ENCODE measurements at regions not wholly inside any gene's neighbourhood (a gene's known extent, or its start where the extent isn't known, plus 50 kb on each side); places are given as distances from the start of the nearest gene placed in this dataset.

DNA sequence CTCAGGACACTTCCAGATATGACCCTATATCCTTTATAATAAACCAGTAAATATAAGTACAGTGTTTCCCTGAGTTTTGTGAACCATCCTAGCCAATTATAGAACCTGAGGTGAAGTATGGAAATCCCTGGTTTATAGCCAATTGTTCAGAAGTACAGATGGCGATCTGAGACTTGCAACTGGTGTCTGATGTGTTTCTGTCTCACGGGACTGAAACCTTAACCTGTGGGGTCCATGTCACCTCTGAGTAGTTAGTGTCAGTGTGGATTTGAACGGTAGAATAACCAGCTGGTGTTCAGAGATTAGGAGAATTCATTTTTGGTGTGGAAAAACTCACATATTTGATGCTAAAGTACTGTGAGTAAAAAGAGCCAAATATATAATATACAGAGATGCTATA, 606.6 kb downstream of the MAFB start:
- Histone ChIP-seq H3K9me3 (replicated peaks in 1 of 2; ENCODE audit: control insufficient read depth in 1 of 2, insufficient read depth in 1 of 2, low read length in 2 of 2) (no peaks in the 10 kb centered on the region), H3K4me1 (ENCODE audit: control insufficient read depth in 1 of 2, insufficient read depth in 2 of 2, low read length in 2 of 2) (no peaks in the 10 kb centered on the region), H3K4me3 (replicated peaks in 1 of 3; ENCODE audit: low read depth in 2 of 3, low read length in 3 of 3) (no peak overlapping the region), H3K4me2 (replicated peaks; ENCODE audit: extremely low read depth, low read length, poor library complexity, severe bottlenecking) (no peak overlapping the region), H3K79me2 (ENCODE audit: insufficient read depth, low read length) (no peaks in the 10 kb centered on the region), H3K36me3 (replicated peaks in 1 of 2; ENCODE audit: control insufficient read depth in 1 of 2, insufficient read depth in 2 of 2, low read length in 2 of 2) (no peaks in the 10 kb centered on the region), H3K27ac (ENCODE audit: low read depth in 1 of 2, low read length in 2 of 2) (no peak overlapping the region), H4K20me1 (ENCODE audit: insufficient read depth, low read length) (no peaks in the 10 kb centered on the region), H3K9ac (ENCODE audit: insufficient read depth, low read length, poor library complexity, severe bottlenecking) (no peak overlapping the region), H2AFZ (ENCODE audit: insufficient read depth, low read depth, low read length, poor library complexity, severe bottlenecking) (no peak overlapping the region), H3K27me3 (ENCODE audit: control insufficient read depth in 2 of 2, insufficient read depth in 2 of 2, low read length in 2 of 2) (no peaks in the 10 kb centered on the region)
- H3K27ac Mint-ChIP-seq: no peak overlapping the region
- H3K36me3 Mint-ChIP-seq: no peaks in the 10 kb centered on the region
- no peak overlapping the region for H3K4me3 Mint-ChIP-seq
- no peak for DNase-seq
- H3K9me3 Mint-ChIP-seq: peaks cover 0 to 9% (median 0%) of the 10 kb centered on the region in 7 donors
- no peaks in the 10 kb centered on the region for H3K4me1 Mint-ChIP-seq
- peaks cover 0 to 3% (median 2%) of the 10 kb centered on the region in 3 donors for H3K27me3 Mint-ChIP-seq (ENCODE audit: low read depth in 3 of 3)
- 96% methylated on average over 2 of the region's 3 CpGs for WGBS (ENCODE audit: insufficient coverage)
- TF ChIP-seq, protein P1, sequence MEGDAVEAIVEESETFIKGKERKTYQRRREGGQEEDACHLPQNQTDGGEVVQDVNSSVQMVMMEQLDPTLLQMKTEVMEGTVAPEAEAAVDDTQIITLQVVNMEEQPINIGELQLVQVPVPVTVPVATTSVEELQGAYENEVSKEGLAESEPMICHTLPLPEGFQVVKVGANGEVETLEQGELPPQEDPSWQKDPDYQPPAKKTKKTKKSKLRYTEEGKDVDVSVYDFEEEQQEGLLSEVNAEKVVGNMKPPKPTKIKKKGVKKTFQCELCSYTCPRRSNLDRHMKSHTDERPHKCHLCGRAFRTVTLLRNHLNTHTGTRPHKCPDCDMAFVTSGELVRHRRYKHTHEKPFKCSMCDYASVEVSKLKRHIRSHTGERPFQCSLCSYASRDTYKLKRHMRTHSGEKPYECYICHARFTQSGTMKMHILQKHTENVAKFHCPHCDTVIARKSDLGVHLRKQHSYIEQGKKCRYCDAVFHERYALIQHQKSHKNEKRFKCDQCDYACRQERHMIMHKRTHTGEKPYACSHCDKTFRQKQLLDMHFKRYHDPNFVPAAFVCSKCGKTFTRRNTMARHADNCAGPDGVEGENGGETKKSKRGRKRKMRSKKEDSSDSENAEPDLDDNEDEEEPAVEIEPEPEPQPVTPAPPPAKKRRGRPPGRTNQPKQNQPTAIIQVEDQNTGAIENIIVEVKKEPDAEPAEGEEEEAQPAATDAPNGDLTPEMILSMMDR (IDR thresholded peaks at IDR 0.05): no peak
- intact Hi-C loops (cut with micrococcal nuclease): no loop called here

DNA sequence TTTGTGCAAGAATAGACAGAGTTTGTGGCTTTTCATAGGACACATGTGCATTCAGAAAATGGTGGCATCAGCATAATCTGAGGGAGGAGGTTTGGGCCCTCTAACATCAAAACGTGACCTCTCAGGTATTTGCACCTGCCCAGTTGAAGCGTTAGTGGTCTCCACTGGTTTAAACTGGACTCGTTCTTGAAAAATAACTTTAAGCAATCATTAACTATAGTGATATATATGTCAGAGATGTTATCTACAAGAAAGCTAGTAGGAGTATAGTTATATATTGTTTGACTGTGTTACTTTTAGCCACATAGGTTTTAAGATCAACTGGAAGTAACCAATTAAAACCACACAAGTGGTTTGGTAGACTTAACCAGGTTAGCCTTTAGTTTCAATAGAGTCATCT, 607.4 kb downstream of the MAFB start:
- Mint-ChIP-seq H3K36me3 (no peaks in the 10 kb centered on the region), H3K4me3 (no peak overlapping the region), H3K27ac (no peak overlapping the region), H3K9me3 (peaks cover 0 to 9% (median 0%) of the 10 kb centered on the region in 7 donors), H3K27me3 (ENCODE audit: low read depth in 3 of 3) (peaks cover 0 to 3% (median 2%) of the 10 kb centered on the region in 3 donors), H3K4me1 (no peaks in the 10 kb centered on the region)
- H3K4me3 ChIP-seq (replicated peaks in 1 of 3; ENCODE audit: low read depth in 2 of 3, low read length in 3 of 3): no peak overlapping the region
- no peak overlapping the region for H3K27ac ChIP-seq (ENCODE audit: low read depth in 1 of 2, low read length in 2 of 2)
- H3K4me2 ChIP-seq (replicated peaks; ENCODE audit: extremely low read depth, low read length, poor library complexity, severe bottlenecking): no peak overlapping the region
- TF ChIP-seq, protein P1 (IDR thresholded peaks at IDR 0.05): no peak
- H3K9ac ChIP-seq (ENCODE audit: insufficient read depth, low read length, poor library complexity, severe bottlenecking): no peak overlapping the region
- no peaks in the 10 kb centered on the region for H3K27me3 ChIP-seq (ENCODE audit: control insufficient read depth in 2 of 2, insufficient read depth in 2 of 2, low read length in 2 of 2)
- H4K20me1 ChIP-seq (ENCODE audit: insufficient read depth, low read length): no peaks in the 10 kb centered on the region
- no peaks in the 10 kb centered on the region for H3K79me2 ChIP-seq (ENCODE audit: insufficient read depth, low read length)
- DNase-seq: no peak
- no peak overlapping the region for H2AFZ ChIP-seq (ENCODE audit: insufficient read depth, low read depth, low read length, poor library complexity, severe bottlenecking)
- intact Hi-C loops (cut with micrococcal nuclease): no loop called here
- no peaks in the 10 kb centered on the region for H3K9me3 ChIP-seq (replicated peaks in 1 of 2; ENCODE audit: control insufficient read depth in 1 of 2, insufficient read depth in 1 of 2, low read length in 2 of 2)
- 67% methylated on average over 1 of the region's 3 CpGs for WGBS (ENCODE audit: insufficient coverage)
- H3K36me3 ChIP-seq (replicated peaks in 1 of 2; ENCODE audit: control insufficient read depth in 1 of 2, insufficient read depth in 2 of 2, low read length in 2 of 2): no peaks in the 10 kb centered on the region
- no peaks in the 10 kb centered on the region for H3K4me1 ChIP-seq (ENCODE audit: control insufficient read depth in 1 of 2, insufficient read depth in 2 of 2, low read length in 2 of 2)
